ENCODE measurements at regions not wholly inside any gene's neighbourhood (a gene's known extent, or its start where the extent isn't known, plus 50 kb on each side); places are given as distances from the start of the nearest gene placed in this dataset.
A peak's percentile ranks its signal among the peaks of the same experiment; 100 is the strongest.

GRCh38 chr9:118515947-118516346, 811.7 kb downstream of the TLR4 start:
- intact Hi-C loops (cut with DNase I): no loop called here
- 66 to 76% methylated on average over 5 of the region's 5 CpGs for WGBS, 2 donors
- Histone ChIP-seq H3K4me3 (no peak overlapping the region), H3K4me1 (no peaks in the 10 kb centered on the region), H3K36me3 (no peaks in the 10 kb centered on the region), H3K27me3 (no peaks in the 10 kb centered on the region), H3K27ac (no peak overlapping the region), H3K9me3 (no peaks in the 10 kb centered on the region)
- DNase-seq: no peak
- no peak for TF ChIP-seq POLR2A (IDR thresholded peaks at IDR 0.05)
- no peak for TF ChIP-seq CTCF (IDR thresholded peaks at IDR 0.05)

- no peak for DNase-seq
- 50 to 56% methylated on average over 3 of the region's 3 CpGs for WGBS, 2 donors
- H3K9me3 ChIP-seq: no peaks in the 10 kb centered on the region
- no peaks in the 10 kb centered on the region for H3K4me1 ChIP-seq
- H3K36me3 ChIP-seq: no peaks in the 10 kb centered on the region
- H3K27ac ChIP-seq: no peak overlapping the region
- H3K27me3 ChIP-seq: no peaks in the 10 kb centered on the region
- no peak overlapping the region for H3K4me3 ChIP-seq
- TF ChIP-seq POLR2A (IDR thresholded peaks at IDR 0.05) (no peak), CTCF (IDR thresholded peaks at IDR 0.05) (no peak)
- intact Hi-C loops (cut with DNase I): no loop called here
Observed at GRCh38 chr9:118521261-118521660, 817.1 kb downstream of the TLR4 start.

- intact Hi-C loops (cut with DNase I): no loop called here
- no peak for DNase-seq
Observed at GRCh38 chr9:118522093-118523028, 818.2 kb downstream of the TLR4 start.

GRCh38 chr9:118527261-118527660, 823.1 kb downstream of the TLR4 start:
- 72 to 85% methylated on average over 1 of the region's 1 CpG for WGBS, 2 donors
- Histone ChIP-seq H3K4me1 (no peaks in the 10 kb centered on the region), H3K27me3 (no peaks in the 10 kb centered on the region), H3K36me3 (no peaks in the 10 kb centered on the region), H3K4me3 (no peak overlapping the region), H3K27ac (no peak overlapping the region), H3K9me3 (no peaks in the 10 kb centered on the region)
- intact Hi-C loops (cut with DNase I): no loop called here
- TF ChIP-seq CTCF (IDR thresholded peaks at IDR 0.05) (no peak), POLR2A (IDR thresholded peaks at IDR 0.05) (no peak)
- no peak for DNase-seq

More at GRCh38 chr9:118522093-118523028, 818.2 kb downstream of the TLR4 start:
- H3K27ac ChIP-seq: no peak overlapping the region
- no peaks in the 10 kb centered on the region for H3K9me3 ChIP-seq
- H3K36me3 ChIP-seq: no peaks in the 10 kb centered on the region
- WGBS, 2 donors: 40 to 41% methylated on average over 9 of the region's 9 CpGs
- TF ChIP-seq CTCF (IDR thresholded peaks at IDR 0.05) (peak in 4 of 6 experiments; percentile 17 to 51 (median 34)), POLR2A (IDR thresholded peaks at IDR 0.05) (no peak)
- H3K4me1 ChIP-seq: no peaks in the 10 kb centered on the region
- no peak overlapping the region for H3K4me3 ChIP-seq
- no peaks in the 10 kb centered on the region for H3K27me3 ChIP-seq

GRCh38 chr9:118529210-118529609, 825.0 kb downstream of the TLR4 start:
- H3K27me3 ChIP-seq: no peaks in the 10 kb centered on the region
- no peaks in the 10 kb centered on the region for H3K36me3 ChIP-seq
- TF ChIP-seq POLR2A (IDR thresholded peaks at IDR 0.05) (no peak), CTCF (IDR thresholded peaks at IDR 0.05) (no peak)
- intact Hi-C loops (cut with DNase I): no loop called here
- WGBS, 2 donors: 17% methylated on average over 3 of the region's 3 CpGs
- H3K9me3 ChIP-seq: no peaks in the 10 kb centered on the region
- H3K4me3 ChIP-seq: no peak overlapping the region
- H3K27ac ChIP-seq: no peak overlapping the region
- no peaks in the 10 kb centered on the region for H3K4me1 ChIP-seq
- no peak for DNase-seq
